ENCODE measurements at regions not wholly inside any gene's neighbourhood (a gene's known extent, or its start where the extent isn't known, plus 50 kb on each side); places are given as distances from the start of the nearest gene placed in this dataset.

DNA sequence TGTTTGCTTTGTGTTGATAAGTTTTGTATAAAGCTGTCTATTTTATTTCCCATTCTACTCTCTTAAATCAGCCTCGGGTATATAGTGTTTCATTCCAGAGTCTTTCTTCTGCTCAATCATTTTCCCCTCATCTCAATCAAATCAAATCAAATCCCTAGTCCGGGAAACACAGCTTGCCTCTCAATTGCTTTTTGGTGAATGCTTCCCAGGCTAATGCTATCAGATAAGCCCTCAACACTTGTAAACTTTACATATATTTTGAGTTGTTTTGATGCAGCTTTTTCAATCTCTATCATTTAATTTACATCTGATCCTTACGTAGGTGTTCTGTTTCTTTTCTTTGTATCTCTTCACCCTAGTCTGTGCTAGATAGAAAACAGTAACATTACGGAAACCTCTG is 416.7 kb upstream of the PDE3A start:
- no peaks in the 10 kb centered on the region for H3K27me3 ChIP-seq (replicated peaks in 2 of 5; ENCODE audit: control insufficient read depth in 4 of 5, insufficient read depth in 5 of 5, low read length in 4 of 5)
- DNase-seq: no peak
- CTCF ChIA-PET: interaction anchor here (1.1 kb wide), 2 partner anchors 8 to 9 kb away, joined by 3 read pairs; no protein-coding TSS in a partner anchor
- no peak overlapping the region for H3K27ac ChIP-seq (ENCODE audit: insufficient read depth in 1 of 2, low read depth in 1 of 2, low read length in 2 of 2, poor library complexity in 1 of 2, severe bottlenecking in 2 of 2)
- no peaks in the 10 kb centered on the region for H3K36me3 ChIP-seq (ENCODE audit: control insufficient read depth in 4 of 4, insufficient read depth in 4 of 4, low read length in 3 of 4)
- no peak overlapping the region for H3K4me3 ChIP-seq (ENCODE audit: control insufficient read depth in 1 of 7, extremely low read depth in 1 of 7, insufficient read depth in 4 of 7, low read depth in 2 of 7, low read length in 6 of 7)
- peaks cover 0 to 6% (median 0%) of the 10 kb centered on the region in 5 experiments for H3K9me3 ChIP-seq (ENCODE audit: control extremely low read depth in 1 of 5, control insufficient read depth in 4 of 5, insufficient read depth in 2 of 5, low read depth in 1 of 5, low read length in 4 of 5)
- POLR2A ChIA-PET: no interaction called here
- 60% methylated on average over 2 of the region's 4 CpGs for WGBS (ENCODE audit: insufficient coverage)
- no peaks in the 10 kb centered on the region for H3K4me1 ChIP-seq (ENCODE audit: control extremely low read depth in 1 of 4, control insufficient read depth in 4 of 4, insufficient read depth in 4 of 4, low read length in 3 of 4)

DNA sequence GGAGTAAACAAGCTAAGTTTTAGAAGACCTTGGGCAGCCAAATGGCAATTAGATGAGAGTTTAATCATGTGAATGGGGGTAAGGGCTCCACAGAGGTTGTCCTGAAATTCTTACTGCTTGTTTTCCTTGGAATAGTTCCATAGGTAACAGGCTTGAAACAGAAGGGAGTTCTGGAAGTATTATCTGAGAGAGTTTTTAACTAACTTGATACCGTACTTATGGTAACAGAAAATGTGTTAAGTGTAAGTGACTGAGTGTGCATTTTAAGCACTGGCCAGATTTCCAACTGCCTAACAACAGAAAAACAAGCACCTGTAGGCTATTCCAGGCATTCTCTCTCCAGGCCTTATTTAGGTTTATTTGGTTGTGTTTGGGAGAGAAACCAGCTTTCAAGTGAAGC is 414.6 kb upstream of the PDE3A start:
- Histone ChIP-seq H3K27me3 (replicated peaks in 2 of 5; ENCODE audit: control insufficient read depth in 4 of 5, insufficient read depth in 5 of 5, low read length in 4 of 5) (no peaks in the 10 kb centered on the region), H3K4me1 (ENCODE audit: control extremely low read depth in 1 of 4, control insufficient read depth in 4 of 4, insufficient read depth in 4 of 4, low read length in 3 of 4) (no peaks in the 10 kb centered on the region), H3K4me3 (ENCODE audit: control insufficient read depth in 1 of 7, extremely low read depth in 1 of 7, insufficient read depth in 4 of 7, low read depth in 2 of 7, low read length in 6 of 7) (no peak overlapping the region), H3K36me3 (ENCODE audit: control insufficient read depth in 4 of 4, insufficient read depth in 4 of 4, low read length in 3 of 4) (no peaks in the 10 kb centered on the region), H3K27ac (ENCODE audit: insufficient read depth in 1 of 2, low read depth in 1 of 2, low read length in 2 of 2, poor library complexity in 1 of 2, severe bottlenecking in 2 of 2) (no peak overlapping the region), H3K9me3 (ENCODE audit: control extremely low read depth in 1 of 5, control insufficient read depth in 4 of 5, insufficient read depth in 2 of 5, low read depth in 1 of 5, low read length in 4 of 5) (peaks cover 0 to 3% (median 0%) of the 10 kb centered on the region in 5 experiments)
- no peak for DNase-seq
- ChIA-PET CTCF (interaction anchor here (0.7 kb wide), 1 partner anchor 37 kb away, joined by 3 read pairs; no protein-coding TSS in a partner anchor), POLR2A (interaction anchor here (0.5 kb wide), 1 partner anchor 656 kb away, joined by 3 read pairs; no protein-coding TSS in a partner anchor)
- 100% methylated on average over 1 of the region's 1 CpG for WGBS (ENCODE audit: insufficient coverage)

DNA sequence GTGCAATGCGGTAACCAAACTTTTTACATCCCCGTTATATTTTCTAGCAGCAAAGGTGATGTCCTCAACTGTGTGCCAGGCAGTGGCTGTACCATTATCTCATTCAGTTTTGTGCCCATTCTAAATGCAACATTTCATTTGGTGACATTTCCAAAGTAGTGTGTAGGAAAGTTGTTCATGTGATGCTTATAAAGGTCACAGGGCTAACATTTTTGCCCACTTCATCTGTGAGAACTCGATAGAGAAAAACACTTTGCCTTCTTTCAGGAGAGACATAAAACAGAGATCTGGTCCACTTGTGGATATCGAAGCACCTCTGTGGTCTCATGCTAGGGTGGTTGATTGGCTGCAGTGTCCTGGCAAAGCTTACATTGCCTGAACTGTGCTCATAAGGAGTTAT is 414.2 kb upstream of the PDE3A start:
- ChIA-PET POLR2A (interaction anchor here (0.5 kb wide), 1 partner anchor 655 kb away, joined by 3 read pairs; no protein-coding TSS in a partner anchor), CTCF (no interaction called here)
- Histone ChIP-seq H3K36me3 (ENCODE audit: control insufficient read depth in 4 of 4, insufficient read depth in 4 of 4, low read length in 3 of 4) (no peaks in the 10 kb centered on the region), H3K4me1 (ENCODE audit: control extremely low read depth in 1 of 4, control insufficient read depth in 4 of 4, insufficient read depth in 4 of 4, low read length in 3 of 4) (peaks cover 0 to under 1% (median 0%) of the 10 kb centered on the region in 4 experiments), H3K9me3 (ENCODE audit: control extremely low read depth in 1 of 5, control insufficient read depth in 4 of 5, insufficient read depth in 2 of 5, low read depth in 1 of 5, low read length in 4 of 5) (peaks cover 0 to 2% (median 0%) of the 10 kb centered on the region in 5 experiments), H3K27me3 (replicated peaks in 2 of 5; ENCODE audit: control insufficient read depth in 4 of 5, insufficient read depth in 5 of 5, low read length in 4 of 5) (no peaks in the 10 kb centered on the region), H3K27ac (ENCODE audit: insufficient read depth in 1 of 2, low read depth in 1 of 2, low read length in 2 of 2, poor library complexity in 1 of 2, severe bottlenecking in 2 of 2) (no peak overlapping the region), H3K4me3 (ENCODE audit: control insufficient read depth in 1 of 7, extremely low read depth in 1 of 7, insufficient read depth in 4 of 7, low read depth in 2 of 7, low read length in 6 of 7) (no peak overlapping the region)
- DNase-seq: no peak
- 100% methylated on average over 4 of the region's 4 CpGs for WGBS (ENCODE audit: insufficient coverage)

DNA sequence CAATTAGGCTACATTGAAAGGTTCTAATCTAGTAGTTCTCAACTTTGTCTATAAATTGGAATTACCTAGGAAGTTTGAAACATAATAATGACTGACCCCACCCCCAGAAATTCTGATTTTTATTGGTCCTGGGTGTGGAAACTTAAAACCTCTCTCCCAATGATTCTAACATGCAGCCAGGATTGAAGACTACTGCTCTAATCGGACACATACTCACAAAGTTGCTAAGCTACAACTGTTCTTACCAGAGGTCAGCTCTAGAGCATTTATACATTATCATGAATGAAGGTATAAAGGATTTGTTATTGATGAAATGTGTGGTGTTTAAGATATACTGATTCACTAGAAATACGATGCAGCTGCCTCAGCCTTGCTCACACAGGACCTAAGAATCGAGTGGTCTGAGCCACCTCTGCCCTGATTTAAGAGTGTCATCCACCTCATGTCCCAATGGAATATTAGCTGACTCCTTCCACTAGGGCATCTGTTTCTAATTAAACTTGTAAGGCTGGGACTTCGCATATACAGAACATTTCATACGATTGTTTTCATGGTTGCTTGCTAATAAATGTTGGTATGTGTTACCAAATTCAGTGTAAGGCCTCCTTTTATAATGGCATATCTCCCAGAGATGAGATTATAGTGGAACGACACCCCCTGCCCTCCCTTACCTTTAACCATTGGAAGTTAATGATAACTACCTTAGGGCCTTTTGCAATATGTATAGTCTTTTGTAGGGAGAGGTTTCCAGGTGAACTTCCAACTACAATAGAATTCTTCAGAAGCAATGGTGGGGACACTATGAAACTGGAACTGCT is 410.8 kb upstream of the PDE3A start:
- WGBS (ENCODE audit: insufficient coverage): 93% methylated on average over 3 of the region's 6 CpGs
- CTCF ChIA-PET: no interaction called here
- Histone ChIP-seq H3K9me3 (ENCODE audit: control extremely low read depth in 1 of 5, control insufficient read depth in 4 of 5, insufficient read depth in 2 of 5, low read depth in 1 of 5, low read length in 4 of 5) (no peaks in the 10 kb centered on the region), H3K27ac (ENCODE audit: insufficient read depth in 1 of 2, low read depth in 1 of 2, low read length in 2 of 2, poor library complexity in 1 of 2, severe bottlenecking in 2 of 2) (no peak overlapping the region), H3K4me3 (ENCODE audit: control insufficient read depth in 1 of 7, extremely low read depth in 1 of 7, insufficient read depth in 4 of 7, low read depth in 2 of 7, low read length in 6 of 7) (no peak overlapping the region), H3K27me3 (replicated peaks in 2 of 5; ENCODE audit: control insufficient read depth in 4 of 5, insufficient read depth in 5 of 5, low read length in 4 of 5) (no peaks in the 10 kb centered on the region), H3K36me3 (ENCODE audit: control insufficient read depth in 4 of 4, insufficient read depth in 4 of 4, low read length in 3 of 4) (no peaks in the 10 kb centered on the region), H3K4me1 (ENCODE audit: control extremely low read depth in 1 of 4, control insufficient read depth in 4 of 4, insufficient read depth in 4 of 4, low read length in 3 of 4) (peaks cover 0 to 7% (median 0%) of the 10 kb centered on the region in 4 experiments)
- POLR2A ChIA-PET: no interaction called here
- no peak for DNase-seq

DNA sequence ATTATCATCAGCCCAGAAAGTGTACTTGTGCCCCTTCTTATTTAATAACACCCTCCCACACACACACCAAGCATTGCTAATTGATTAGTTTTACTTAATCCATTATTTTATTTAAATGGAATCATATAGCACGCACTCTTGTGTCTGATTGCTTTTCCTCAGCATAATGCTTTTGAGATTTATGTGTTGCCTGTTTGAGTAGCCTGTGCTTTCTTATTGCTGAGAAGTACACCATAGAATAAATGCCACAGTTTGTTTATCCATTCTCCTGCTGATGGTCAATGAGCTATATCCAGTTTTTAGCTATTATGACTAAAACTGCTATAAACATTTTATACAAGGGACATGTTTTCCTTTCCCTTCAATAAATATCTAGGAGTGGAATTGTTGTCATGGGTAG is 409.9 kb upstream of the PDE3A start:
- H3K27me3 ChIP-seq (replicated peaks in 2 of 5; ENCODE audit: control insufficient read depth in 4 of 5, insufficient read depth in 5 of 5, low read length in 4 of 5): no peaks in the 10 kb centered on the region
- H3K9me3 ChIP-seq (ENCODE audit: control extremely low read depth in 1 of 5, control insufficient read depth in 4 of 5, insufficient read depth in 2 of 5, low read depth in 1 of 5, low read length in 4 of 5): no peaks in the 10 kb centered on the region
- H3K27ac ChIP-seq (ENCODE audit: insufficient read depth in 1 of 2, low read depth in 1 of 2, low read length in 2 of 2, poor library complexity in 1 of 2, severe bottlenecking in 2 of 2): no peak overlapping the region
- no peak overlapping the region for H3K4me3 ChIP-seq (ENCODE audit: control insufficient read depth in 1 of 7, extremely low read depth in 1 of 7, insufficient read depth in 4 of 7, low read depth in 2 of 7, low read length in 6 of 7)
- H3K36me3 ChIP-seq (ENCODE audit: control insufficient read depth in 4 of 4, insufficient read depth in 4 of 4, low read length in 3 of 4): no peaks in the 10 kb centered on the region
- ChIA-PET POLR2A (no interaction called here), CTCF (no interaction called here)
- no peak for DNase-seq
- peaks cover 0 to 7% (median 0%) of the 10 kb centered on the region in 4 experiments for H3K4me1 ChIP-seq (ENCODE audit: control extremely low read depth in 1 of 4, control insufficient read depth in 4 of 4, insufficient read depth in 4 of 4, low read length in 3 of 4)
- no CpG with 5 or more reads among the region's 1 CpG for WGBS (ENCODE audit: insufficient coverage)

DNA sequence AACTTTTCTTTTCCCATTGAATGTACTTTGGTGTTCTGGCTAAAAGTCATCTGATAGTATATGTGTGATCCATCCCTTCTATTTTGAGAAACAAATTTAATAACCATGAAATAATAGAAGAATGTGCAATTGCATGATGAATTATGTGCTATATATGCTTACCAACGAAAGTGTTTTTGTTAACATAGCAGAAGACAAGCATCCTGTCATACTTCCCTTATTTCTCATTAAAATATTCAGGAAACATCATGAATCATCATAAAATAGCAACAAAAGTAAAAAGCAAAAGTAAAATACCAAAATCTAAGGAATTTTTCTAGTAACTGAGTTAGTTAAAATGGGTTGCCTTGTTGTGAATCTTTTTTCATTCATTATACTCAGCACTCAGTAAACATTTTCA is 409.0 kb upstream of the PDE3A start:
- POLR2A ChIA-PET: no interaction called here
- H3K27ac ChIP-seq (ENCODE audit: insufficient read depth in 1 of 2, low read depth in 1 of 2, low read length in 2 of 2, poor library complexity in 1 of 2, severe bottlenecking in 2 of 2): peak overlapping the region in 1 of 2 experiments; percentile 8
- H3K4me1 ChIP-seq (ENCODE audit: control extremely low read depth in 1 of 4, control insufficient read depth in 4 of 4, insufficient read depth in 4 of 4, low read length in 3 of 4): peaks cover 0 to 7% (median 0%) of the 10 kb centered on the region in 4 experiments
- CTCF ChIA-PET: interaction anchor here (0.8 kb wide), 1 partner anchor 7 kb away, joined by 3 read pairs; no protein-coding TSS in a partner anchor
- H3K9me3 ChIP-seq (ENCODE audit: control extremely low read depth in 1 of 5, control insufficient read depth in 4 of 5, insufficient read depth in 2 of 5, low read depth in 1 of 5, low read length in 4 of 5): no peaks in the 10 kb centered on the region
- WGBS (ENCODE audit: insufficient coverage): no CpG with 5 or more reads among the region's 1 CpG
- H3K36me3 ChIP-seq (ENCODE audit: control insufficient read depth in 4 of 4, insufficient read depth in 4 of 4, low read length in 3 of 4): no peaks in the 10 kb centered on the region
- peak in 2 of 3 donors; percentile 62 to 75 for DNase-seq
- peak overlapping the region in 2 of 7 experiments; percentile 6 for H3K4me3 ChIP-seq (ENCODE audit: control insufficient read depth in 1 of 7, extremely low read depth in 1 of 7, insufficient read depth in 4 of 7, low read depth in 2 of 7, low read length in 6 of 7)
- no peaks in the 10 kb centered on the region for H3K27me3 ChIP-seq (replicated peaks in 2 of 5; ENCODE audit: control insufficient read depth in 4 of 5, insufficient read depth in 5 of 5, low read length in 4 of 5)

DNA sequence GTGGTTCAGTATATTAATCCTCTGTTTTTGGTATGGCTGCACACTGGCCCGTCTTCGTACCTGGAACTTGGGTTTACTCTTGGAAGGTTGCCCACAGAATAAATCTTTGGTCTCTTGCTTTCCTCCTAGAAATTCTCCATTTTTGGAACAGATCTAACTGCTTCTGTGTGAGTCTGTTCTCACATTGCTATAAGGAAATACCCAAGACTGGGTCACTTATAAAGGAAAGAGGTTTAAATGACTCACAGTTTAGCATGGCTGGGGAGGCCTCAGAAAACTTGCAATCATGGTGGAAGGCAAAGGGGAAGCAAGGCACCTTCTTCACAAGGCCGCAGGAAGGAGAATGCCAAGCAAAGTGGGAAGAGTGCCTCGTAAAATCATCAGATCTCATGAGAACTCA is 407.8 kb upstream of the PDE3A start:
- Histone ChIP-seq H3K27me3 (replicated peaks in 2 of 5; ENCODE audit: control insufficient read depth in 4 of 5, insufficient read depth in 5 of 5, low read length in 4 of 5) (no peaks in the 10 kb centered on the region), H3K36me3 (ENCODE audit: control insufficient read depth in 4 of 4, insufficient read depth in 4 of 4, low read length in 3 of 4) (no peaks in the 10 kb centered on the region), H3K4me3 (ENCODE audit: control insufficient read depth in 1 of 7, extremely low read depth in 1 of 7, insufficient read depth in 4 of 7, low read depth in 2 of 7, low read length in 6 of 7) (no peak overlapping the region), H3K4me1 (ENCODE audit: control extremely low read depth in 1 of 4, control insufficient read depth in 4 of 4, insufficient read depth in 4 of 4, low read length in 3 of 4) (peaks cover 0 to 7% (median 0%) of the 10 kb centered on the region in 4 experiments), H3K27ac (ENCODE audit: insufficient read depth in 1 of 2, low read depth in 1 of 2, low read length in 2 of 2, poor library complexity in 1 of 2, severe bottlenecking in 2 of 2) (no peak overlapping the region), H3K9me3 (ENCODE audit: control extremely low read depth in 1 of 5, control insufficient read depth in 4 of 5, insufficient read depth in 2 of 5, low read depth in 1 of 5, low read length in 4 of 5) (no peaks in the 10 kb centered on the region)
- 100% methylated on average over 2 of the region's 4 CpGs for WGBS (ENCODE audit: insufficient coverage)
- CTCF ChIA-PET: no interaction called here
- POLR2A ChIA-PET: no interaction called here
- DNase-seq: no peak

Data from common myeloid progenitor, CD34-positive (primary cell).